A673 (cell line): ENCODE measurements at regions not wholly inside any gene's neighbourhood (a gene's known extent, or its start where the extent isn't known, plus 50 kb on each side); places are given as distances from the start of the nearest gene placed in this dataset.

Experiments used
- BruUV-seq: library from RNA; stranded (reverse); fragments of 400-500 nt; replicated peaks from 2 replicates; lab custom pipeline; 2021; lab: Mats Ljungman, UMichigan
- CTCF ChIA-PET: fragments of 300-600 bp; sonication (Branson Sonifier 250); formaldehyde crosslinking; loops from one replicate; lab custom pipeline; 2022; ENCODE audit warnings: antibody characterized with exemption; lab: Charles Lee
- POLR2A ChIA-PET: fragments of 300-600 bp; sonication (Branson Sonifier 250); formaldehyde crosslinking; loops from one replicate; lab custom pipeline; 2022; ENCODE audit warnings: antibody characterized with exemption; ENCODE audit not compliant: low non-redundant PET; lab: Charles Lee
- DNase-seq: peaks from one replicate; pipeline ENCODE4 v3.0.0-alpha.2; 2015; ENCODE audit warnings: low spot score
- H3K27ac ChIP-seq: fragments of 200-600 bp; sonication (generic); 2 replicates; pipeline ENCODE4 v1.5.1; 2016; ENCODE audit warnings: mixed run types, low read depth, mild to moderate bottlenecking, mixed read lengths, antibody characterized with exemption, low read length; ENCODE audit not compliant: poor library complexity, severe bottlenecking
- H3K27me3 ChIP-seq: fragments of 200-600 bp; sonication (generic); replicated peaks from 2 replicates; pipeline ENCODE4 v1.6.1; 2017; ENCODE audit warnings: mixed run types, low read depth, mild to moderate bottlenecking, mixed read lengths, antibody characterized with exemption, low read length; ENCODE audit not compliant: insufficient read depth, poor library complexity
- H3K36me3 ChIP-seq: fragments of 200-600 bp; sonication (generic); 2 replicates; pipeline ENCODE4 v1.6.1; 2016; ENCODE audit warnings: mixed run types, mild to moderate bottlenecking, mixed read lengths, antibody characterized with exemption, low read length; ENCODE audit not compliant: insufficient read depth, poor library complexity, severe bottlenecking
- H3K4me1 ChIP-seq: fragments of 200-600 bp; sonication (generic); 2 replicates; pipeline ENCODE4 v1.6.1; 2017; ENCODE audit warnings: mixed run types, mild to moderate bottlenecking, mixed read lengths, antibody characterized with exemption, low read length; ENCODE audit not compliant: insufficient read depth, poor library complexity, severe bottlenecking
- H3K4me3 ChIP-seq: fragments of 200-600 bp; sonication (generic); 2 replicates; pipeline ENCODE4 v1.5.1; 2016; ENCODE audit warnings: low read depth, mixed run types, mild to moderate bottlenecking, mixed read lengths, low read length; ENCODE audit not compliant: poor library complexity, severe bottlenecking
- H3K9me3 ChIP-seq: fragments of 200-600 bp; sonication (generic); 2 replicates; pipeline ENCODE4 v1.6.1; 2016; ENCODE audit warnings: mixed run types, low read depth, mild to moderate bottlenecking, mixed read lengths, antibody characterized with exemption, low read length; ENCODE audit not compliant: poor library complexity, severe bottlenecking
- EZH2 ChIP-seq: fragments of 200-600 bp; sonication (generic); IDR thresholded peaks from 2 replicates; pipeline ENCODE4 v1.6.1; 2017; ENCODE audit warnings: borderline replicate concordance, low read depth, mild to moderate bottlenecking, mixed read lengths, antibody characterized with exemption, low read length; ENCODE audit not compliant: poor library complexity, severe bottlenecking
- intact Hi-C: fragments of 100-400 bp; cut with micrococcal nuclease; formaldehyde crosslinking; loops from one replicate; pipeline ENCODE4 v1.10.0; 2022; ENCODE audit not compliant: unreplicated experiment
- TF ChIP-seq, protein P1 (sequence below): fragments of 300-800, 200-600 bp; sonication (generic); conservative IDR thresholded peaks from 2 replicates; pipeline ENCODE4 v1.5.1; 2017; ENCODE audit warnings: low read depth, mild to moderate bottlenecking, antibody characterized with exemption, low read length, moderate library complexity, mixed read lengths

DNA sequence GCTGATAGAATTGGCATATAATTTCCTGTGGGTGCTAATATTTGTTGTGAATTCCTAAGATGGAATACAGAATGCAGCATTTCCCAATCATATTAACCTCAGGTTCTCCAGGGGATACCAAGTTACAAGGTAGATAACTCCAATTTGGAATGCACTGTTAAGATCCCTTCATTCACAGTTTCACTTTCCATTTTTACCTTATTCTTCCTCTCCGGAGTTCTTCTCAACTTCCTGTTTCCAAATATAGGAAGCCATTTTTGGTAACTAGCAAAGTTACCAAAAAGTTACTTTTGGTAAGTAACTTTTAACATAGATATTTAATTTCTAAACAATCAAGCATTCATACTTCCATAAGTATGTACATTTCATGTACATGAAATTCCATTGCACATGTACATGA, 63.5 kb upstream of the PHACTR2 start:
- H3K4me3 ChIP-seq: no peak overlapping the region
- ChIA-PET POLR2A (no interaction called here), CTCF (no interaction called here)
- TF ChIP-seq, protein P1, sequence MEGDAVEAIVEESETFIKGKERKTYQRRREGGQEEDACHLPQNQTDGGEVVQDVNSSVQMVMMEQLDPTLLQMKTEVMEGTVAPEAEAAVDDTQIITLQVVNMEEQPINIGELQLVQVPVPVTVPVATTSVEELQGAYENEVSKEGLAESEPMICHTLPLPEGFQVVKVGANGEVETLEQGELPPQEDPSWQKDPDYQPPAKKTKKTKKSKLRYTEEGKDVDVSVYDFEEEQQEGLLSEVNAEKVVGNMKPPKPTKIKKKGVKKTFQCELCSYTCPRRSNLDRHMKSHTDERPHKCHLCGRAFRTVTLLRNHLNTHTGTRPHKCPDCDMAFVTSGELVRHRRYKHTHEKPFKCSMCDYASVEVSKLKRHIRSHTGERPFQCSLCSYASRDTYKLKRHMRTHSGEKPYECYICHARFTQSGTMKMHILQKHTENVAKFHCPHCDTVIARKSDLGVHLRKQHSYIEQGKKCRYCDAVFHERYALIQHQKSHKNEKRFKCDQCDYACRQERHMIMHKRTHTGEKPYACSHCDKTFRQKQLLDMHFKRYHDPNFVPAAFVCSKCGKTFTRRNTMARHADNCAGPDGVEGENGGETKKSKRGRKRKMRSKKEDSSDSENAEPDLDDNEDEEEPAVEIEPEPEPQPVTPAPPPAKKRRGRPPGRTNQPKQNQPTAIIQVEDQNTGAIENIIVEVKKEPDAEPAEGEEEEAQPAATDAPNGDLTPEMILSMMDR: no peak
- TF ChIP-seq EZH2: no peak
- no peaks in the 10 kb centered on the region for H3K36me3 ChIP-seq
- intact Hi-C loops: no loop called here
- no peak overlapping the region for H3K27ac ChIP-seq
- no peak for DNase-seq
- BruUV-seq: no TSS peak
- H3K9me3 ChIP-seq: no peaks in the 10 kb centered on the region
- H3K27me3 ChIP-seq: no peaks in the 10 kb centered on the region
- H3K4me1 ChIP-seq: no peaks in the 10 kb centered on the region

DNA sequence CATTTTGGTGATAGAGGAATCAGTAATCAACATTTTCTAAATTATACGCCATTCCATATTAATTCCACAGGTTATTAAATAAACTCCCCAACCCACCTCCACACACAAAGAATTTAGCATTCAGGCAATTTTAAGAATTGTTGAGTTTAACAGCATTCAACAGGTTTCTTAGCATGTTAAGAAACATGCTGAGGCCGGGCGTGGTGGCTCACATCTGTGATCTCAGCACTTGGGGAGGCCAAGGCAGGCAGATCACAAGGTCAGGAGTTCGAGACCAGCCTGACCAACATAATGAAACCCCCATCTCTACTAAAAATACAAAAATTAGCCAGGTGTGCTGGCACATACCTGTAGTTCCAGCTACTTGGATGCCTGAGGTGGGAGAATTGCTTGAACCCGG, 64.0 kb upstream of the PHACTR2 start:
- BruUV-seq: no TSS peak
- Histone ChIP-seq H3K27ac (no peak overlapping the region), H3K36me3 (no peaks in the 10 kb centered on the region), H3K9me3 (no peaks in the 10 kb centered on the region), H3K4me1 (no peaks in the 10 kb centered on the region), H3K4me3 (no peak overlapping the region), H3K27me3 (no peaks in the 10 kb centered on the region)
- ChIA-PET CTCF (no interaction called here), POLR2A (no interaction called here)
- intact Hi-C loops: no loop called here
- DNase-seq: no peak
- TF ChIP-seq, protein P1: no peak

DNA sequence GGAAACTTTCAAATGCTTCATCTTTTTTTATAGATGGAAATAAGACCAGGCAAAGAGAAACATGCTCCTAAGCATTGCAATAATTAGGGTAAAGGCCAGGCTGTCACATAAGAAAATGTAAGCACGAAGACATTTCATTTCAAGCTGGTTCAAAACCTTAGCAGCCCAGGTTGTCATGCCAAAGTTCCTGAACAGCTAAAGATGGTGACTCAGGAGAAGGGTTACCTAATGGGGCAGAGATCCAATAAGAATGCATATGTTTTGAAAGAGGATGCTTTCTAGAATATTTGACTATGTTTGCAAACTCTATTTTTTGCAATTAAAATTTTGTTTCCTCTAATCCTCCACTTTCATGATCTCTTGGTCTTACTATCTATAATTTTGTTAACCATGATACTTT, 65.6 kb upstream of the PHACTR2 start:
- Histone ChIP-seq H3K4me1 (no peaks in the 10 kb centered on the region), H3K27me3 (peaks cover 10% of the 10 kb centered on the region), H3K4me3 (no peak overlapping the region), H3K27ac (no peak overlapping the region), H3K36me3 (no peaks in the 10 kb centered on the region), H3K9me3 (no peaks in the 10 kb centered on the region)
- ChIA-PET POLR2A (no interaction called here), CTCF (no interaction called here)
- TF ChIP-seq EZH2: no peak
- TF ChIP-seq, protein P1: no peak
- intact Hi-C loops: no loop called here
- no peak for DNase-seq
- BruUV-seq: no TSS peak
